ENCODE measurements at regions not wholly inside any gene's neighbourhood (a gene's known extent, or its start where the extent isn't known, plus 50 kb on each side); places are given as distances from the start of the nearest gene placed in this dataset.

DNA sequence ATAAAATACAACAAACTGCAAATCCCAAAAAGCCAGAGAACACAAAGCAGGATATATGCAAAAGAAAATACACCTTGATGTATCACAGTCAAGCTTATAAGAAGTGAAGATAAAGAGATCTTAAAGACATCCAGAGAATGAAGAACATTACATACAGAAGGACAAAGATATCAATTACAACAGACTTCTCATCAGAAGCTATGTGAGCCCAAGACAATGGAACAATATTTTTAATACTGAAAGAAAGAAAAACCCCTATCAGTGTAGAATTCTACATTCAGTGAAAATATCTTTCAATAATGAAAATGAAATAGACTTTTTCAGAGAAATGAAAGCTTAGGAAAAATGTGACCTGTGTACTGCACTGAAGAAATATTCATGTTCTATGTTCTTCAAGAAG, 104.5 kb upstream of the PHACTR3 start:
- DNase-seq, result no peak

GRCh38 chr20:59508729-59509128, 95.6 kb upstream of the PHACTR3 start:
- DNase-seq, result no peak

GRCh38 chr20:59512651-59513050, 91.7 kb upstream of the PHACTR3 start:
- no peak for DNase-seq

- DNase-seq, result no peak
These were observed 89.8 kb upstream of the PHACTR3 start for GRCh38 chr20:59514554-59514953.

GRCh38 chr20:59515013-59515905, 89.1 kb upstream of the PHACTR3 start:
- DNase-seq, result peak; percentile 16 to 50

DNA sequence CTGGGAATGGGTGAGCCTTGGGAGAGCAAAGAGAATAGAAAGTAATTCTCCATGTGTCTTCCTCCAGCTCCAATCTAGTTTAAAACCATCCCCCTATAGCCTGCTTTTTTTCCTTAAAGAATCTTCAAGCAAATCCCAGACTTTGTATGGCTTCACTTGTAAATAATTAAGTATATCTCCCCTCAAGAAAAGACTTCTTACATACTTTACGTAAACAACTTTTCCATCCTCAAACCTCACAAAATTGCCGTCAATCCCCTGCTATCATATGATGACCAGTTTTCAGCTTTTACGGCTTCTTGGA, 88.5 kb upstream of the PHACTR3 start:
- no peak for DNase-seq

DNA sequence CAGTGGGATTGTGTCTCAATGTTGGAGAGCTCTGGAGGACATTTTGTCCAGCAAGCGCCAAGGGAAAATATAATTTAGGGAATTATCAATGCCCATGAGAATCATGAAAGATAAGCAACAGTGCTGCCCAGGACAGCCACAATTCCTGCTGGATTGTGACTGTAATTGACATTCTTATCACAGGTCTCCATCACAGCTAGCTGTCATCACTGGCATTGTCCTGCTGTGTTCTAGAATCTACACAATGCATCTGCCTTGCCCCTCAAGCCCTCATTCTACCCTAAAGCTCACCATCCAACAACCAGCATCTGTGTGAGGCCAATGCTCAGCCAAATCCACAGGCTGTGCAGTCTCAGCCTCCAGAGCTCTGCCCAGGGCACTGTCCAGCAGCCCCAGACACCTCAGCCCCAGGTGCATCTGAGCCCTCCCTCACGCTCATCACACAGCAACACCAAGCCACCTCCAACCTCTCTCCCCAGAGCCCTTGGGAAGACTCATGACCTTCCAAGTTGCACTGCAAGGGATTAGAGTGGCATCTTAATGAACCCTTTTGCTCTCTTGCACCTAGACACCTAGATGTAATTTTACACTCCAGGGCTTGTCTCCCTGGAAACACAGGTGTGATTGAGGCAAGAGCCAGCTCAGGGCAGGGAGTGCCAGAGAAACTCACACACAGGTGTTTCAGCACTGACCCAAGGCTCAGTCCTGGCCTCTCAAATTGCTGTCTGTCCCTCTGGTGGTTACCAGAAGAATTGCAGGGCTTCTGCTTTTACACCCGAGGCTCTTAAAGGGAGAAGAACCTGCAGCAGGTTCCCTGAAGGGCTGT, 85.2 kb upstream of the PHACTR3 start:
- DNase-seq, result peak; percentile 15 to 40

- DNase-seq, result no peak
These were observed 84.7 kb upstream of the PHACTR3 start for GRCh38 chr20:59519707-59520014.

- no peak for DNase-seq
These were observed 83.5 kb upstream of the PHACTR3 start for GRCh38 chr20:59520814-59521213.

- peak; percentile 11 to 30 for DNase-seq
These were observed 78.7 kb upstream of the PHACTR3 start for GRCh38 chr20:59525500-59526241.

- no peak for DNase-seq
These were observed 77.8 kb upstream of the PHACTR3 start for GRCh38 chr20:59526242-59527225.

- DNase-seq, result no peak
These were observed 73.6 kb upstream of the PHACTR3 start for GRCh38 chr20:59530782-59531181.

DNA sequence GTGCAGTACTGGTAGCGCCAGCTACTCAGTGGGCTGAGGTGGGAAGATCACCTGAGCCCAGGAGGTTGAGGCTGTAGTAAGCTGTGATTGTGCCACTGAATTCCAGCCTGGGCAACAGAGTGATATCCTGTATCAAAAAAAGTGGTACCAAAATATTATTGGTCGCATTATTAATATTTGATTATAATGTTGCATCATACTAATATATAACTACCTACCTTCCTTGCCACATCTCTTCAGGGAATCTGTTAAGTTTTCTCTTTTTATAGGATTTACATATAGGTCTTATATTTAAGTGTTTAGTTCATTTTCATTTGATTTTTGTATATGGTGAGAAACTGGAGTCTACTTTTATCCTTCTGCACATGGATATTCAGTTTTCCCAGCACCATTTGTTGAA, 66.3 kb upstream of the PHACTR3 start:
- DNase-seq, result no peak

GRCh38 chr20:59547596-59547995, 56.7 kb upstream of the PHACTR3 start:
- no peak for DNase-seq
